ENCODE measurements at regions not wholly inside any gene's neighbourhood (a gene's known extent, or its start where the extent isn't known, plus 50 kb on each side); places are given as distances from the start of the nearest gene placed in this dataset.

- TF ChIP-seq YY1 (IDR thresholded peaks at IDR 0.05; ENCODE audit: insufficient read depth, insufficient read length) (no peak), ZNF274 (IDR thresholded peaks at IDR 0.05; ENCODE audit: low read depth, low read length) (no peak), SUZ12 (IDR thresholded peaks at IDR 0.05; ENCODE audit: extremely low read depth, insufficient read depth, insufficient read length) (no peak)
Observed at GRCh38 chr4:130395871-130396270, 1299.9 kb downstream of the C4orf33 start.
